HPDE6-E6E7 (cell line): ENCODE measurements at regions not wholly inside any gene's neighbourhood (a gene's known extent, or its start where the extent isn't known, plus 50 kb on each side); places are given as distances from the start of the nearest gene placed in this dataset.
"Not testable (repeated sequence)": the region's sequence is repeated elsewhere in the genome, so short reads cannot be mapped to it uniquely, and the experiment has no call there.

Source experiments
- DNase-seq: peaks from one replicate; pipeline ENCODE4 v3.0.0; 2011; ENCODE audit warnings: missing footprints; ENCODE audit errors: extremely low spot score

DNA sequence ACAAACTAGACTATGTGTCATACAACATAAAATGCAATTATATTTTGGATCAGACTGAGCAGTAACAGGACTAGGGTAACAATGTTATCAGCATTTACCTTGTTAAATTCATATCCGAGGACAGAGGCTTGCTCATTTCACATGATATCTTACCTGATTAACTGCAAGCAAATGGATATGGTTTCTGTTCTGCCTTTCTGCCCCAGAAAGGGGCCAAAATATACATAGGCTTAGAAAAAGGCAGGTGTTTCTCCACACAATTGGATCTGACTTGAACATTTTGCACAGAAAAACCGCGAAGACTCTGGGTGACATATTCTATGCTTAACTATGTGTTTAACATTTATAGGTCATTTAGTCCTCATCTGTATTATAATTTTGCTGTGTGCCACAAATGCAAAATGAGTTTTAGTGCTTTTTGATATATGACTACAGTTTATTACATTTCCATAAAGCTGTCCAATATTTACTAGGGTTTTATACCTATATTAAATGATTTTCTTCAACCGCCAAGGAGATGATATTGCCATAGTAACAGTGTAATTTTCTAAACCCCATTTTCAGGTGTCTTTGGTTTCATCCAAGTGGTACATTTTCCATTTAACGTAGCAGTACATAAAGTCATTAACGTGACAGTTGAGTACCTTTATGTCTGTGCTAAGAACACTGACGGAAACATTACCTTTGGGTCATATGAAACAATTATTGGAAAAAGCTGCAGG, 249.3 kb upstream of the KRR1 start:
- DNase-seq = no peak

DNA sequence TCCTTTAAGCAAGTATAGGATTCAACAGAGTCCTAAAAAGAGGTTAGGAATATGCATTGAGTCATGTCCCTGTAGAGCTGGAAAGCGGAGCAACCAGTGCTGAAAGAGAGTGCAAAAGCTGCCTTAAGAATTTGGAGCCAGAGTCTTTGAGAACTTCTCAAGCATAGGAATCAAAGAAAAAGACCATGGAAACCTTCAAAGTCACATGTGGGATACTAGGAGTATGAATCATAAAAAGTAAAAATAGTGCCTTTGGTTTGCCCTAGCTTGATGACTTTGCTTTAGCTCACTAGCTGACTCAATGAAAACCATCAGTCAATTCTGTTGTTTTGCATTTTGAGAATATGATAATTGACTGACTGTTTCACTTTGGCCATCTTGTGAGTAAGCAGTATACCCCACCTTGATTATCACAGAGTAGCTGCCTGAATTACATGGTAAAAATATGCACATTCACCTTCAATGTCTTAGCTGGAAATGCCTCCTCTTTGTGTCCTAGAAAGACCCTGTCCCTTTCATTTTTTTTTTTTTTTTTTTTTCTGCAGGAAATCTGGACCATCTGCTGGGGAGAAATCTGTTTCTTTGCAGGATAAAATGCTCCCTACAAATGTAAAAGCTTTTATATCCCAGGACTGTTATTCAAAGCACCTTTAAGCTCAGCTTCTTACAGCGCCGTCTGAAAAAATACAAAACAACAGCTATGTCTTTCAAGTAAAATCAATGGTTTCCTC, 248.6 kb upstream of the KRR1 start:
- DNase-seq = peak; percentile 53

DNA sequence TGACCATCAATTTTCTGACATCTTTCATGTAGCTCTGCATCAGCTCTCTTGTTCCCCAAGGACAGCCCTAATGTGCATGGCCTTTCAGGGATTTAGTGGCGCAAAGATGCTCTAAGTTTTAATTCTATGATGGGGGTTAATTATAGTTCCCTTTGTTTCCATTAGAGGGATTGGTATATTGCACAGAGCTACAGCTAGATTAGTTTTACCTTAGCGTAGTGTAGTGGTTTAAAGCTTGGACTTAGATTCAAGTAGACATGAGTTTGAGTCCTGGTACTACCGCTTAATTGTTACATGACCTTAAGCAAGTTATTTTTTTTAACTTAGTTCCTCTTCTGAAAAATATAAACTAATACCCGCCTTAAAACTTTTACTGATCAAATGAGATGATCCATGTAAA, 247.8 kb upstream of the KRR1 start:
- DNase-seq = no peak

DNA sequence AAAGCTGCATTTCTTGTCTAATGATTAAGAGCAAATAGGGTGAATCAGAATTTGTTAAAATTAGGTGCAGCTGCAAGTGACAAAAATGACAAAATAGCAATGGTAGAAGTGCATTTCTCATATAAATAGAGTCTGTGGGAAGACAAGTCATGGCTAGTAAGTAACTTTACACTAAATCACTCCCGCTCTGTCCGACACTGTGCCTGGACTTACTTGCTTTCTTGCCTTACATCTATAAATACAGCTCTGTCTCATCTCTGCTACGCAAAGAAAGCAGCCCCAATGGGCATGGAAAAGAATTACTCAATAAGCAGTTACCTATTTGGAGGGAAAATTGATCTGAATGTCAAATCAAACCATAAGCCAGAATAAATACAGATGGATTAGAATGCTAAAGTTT, 245.4 kb upstream of the KRR1 start:
- peak; percentile 17 for DNase-seq

DNA sequence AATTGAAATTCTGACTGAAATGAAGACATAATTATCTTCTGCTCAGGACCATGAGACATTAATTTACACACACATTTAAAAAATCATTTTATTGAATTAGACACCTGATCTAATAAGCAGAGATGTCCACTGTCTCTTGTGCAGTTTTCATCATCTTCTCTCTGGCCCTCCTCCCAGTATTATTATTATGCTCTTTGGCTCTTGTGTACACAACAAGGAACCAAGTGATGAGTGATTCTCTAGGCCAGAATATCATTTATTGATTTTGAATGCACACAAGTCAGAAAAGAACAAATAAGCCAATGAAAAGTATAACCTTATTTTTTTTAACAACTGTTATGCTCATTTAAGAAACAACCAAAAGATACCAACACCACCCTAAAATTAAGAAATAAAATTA, 244.7 kb upstream of the KRR1 start:
- DNase-seq = no peak

DNA sequence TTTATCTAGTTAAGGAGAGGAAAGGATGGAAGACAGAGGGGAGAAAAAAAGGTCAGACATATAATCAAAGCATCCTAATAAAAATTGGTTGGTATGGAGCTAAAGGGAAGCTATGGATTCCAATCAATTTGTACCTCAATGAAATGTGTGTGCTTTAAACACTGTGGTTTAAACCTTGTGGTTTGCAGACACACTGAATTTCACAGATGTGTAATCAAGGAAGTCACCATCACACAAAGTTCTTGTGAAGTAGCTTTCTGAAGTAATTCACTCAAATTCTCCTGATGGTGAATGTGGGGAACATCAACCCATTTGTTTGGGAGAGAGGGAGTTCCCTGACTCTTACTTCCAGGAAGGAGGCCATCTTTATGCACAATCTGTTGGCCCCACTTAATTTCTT, 243.3 kb upstream of the KRR1 start:
- no peak for DNase-seq

DNA sequence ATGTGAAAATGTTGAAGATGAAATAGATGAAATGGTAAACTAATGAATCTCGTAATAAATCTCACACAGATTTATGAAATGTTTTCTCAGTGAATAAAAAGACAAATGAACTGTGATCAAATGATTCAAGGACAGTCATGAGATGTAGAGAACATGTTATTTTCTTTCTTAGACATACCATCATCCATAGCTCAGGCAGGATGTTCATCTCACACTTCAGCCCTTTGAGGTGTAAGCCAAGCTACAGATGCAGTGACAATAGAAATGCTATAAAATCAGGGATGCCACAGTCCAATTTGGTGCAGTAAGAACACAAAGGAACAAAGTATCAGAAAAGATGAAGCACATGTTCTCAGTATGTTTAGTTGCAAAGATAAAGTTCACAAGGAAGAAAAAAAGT, 242.7 kb upstream of the KRR1 start:
- no peak for DNase-seq

DNA sequence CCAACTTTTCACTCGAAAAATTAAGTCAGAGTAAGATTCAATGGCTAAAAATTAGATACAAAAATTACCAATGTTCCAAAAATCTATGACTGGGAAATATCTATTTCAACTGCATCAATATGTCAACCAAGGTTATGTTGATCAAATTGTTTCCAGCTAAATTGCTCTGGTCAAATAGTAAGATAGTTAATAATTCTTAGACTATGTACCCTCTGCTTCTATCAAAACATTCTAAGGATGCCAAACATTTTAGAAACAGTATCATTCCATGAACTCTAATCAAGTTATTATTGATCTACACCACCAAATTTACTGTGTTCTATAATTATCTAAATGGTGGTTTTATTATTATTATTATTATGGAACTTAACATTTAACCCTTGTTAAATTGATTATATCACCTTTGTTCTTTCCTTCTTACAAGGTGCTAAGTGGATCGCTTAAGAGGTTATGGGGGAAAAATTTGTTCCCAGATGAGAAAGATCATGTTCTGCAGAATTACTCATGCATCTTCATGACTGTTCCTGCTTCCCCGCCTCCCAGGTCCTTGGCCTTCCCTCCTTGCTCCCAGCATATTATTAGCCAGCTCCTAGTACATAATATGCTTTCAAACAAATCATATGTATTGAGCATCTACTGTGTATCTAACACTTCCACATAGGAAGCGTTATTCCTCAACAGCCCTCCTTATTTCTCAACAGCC, 240.5 kb upstream of the KRR1 start:
- DNase-seq = no peak

DNA sequence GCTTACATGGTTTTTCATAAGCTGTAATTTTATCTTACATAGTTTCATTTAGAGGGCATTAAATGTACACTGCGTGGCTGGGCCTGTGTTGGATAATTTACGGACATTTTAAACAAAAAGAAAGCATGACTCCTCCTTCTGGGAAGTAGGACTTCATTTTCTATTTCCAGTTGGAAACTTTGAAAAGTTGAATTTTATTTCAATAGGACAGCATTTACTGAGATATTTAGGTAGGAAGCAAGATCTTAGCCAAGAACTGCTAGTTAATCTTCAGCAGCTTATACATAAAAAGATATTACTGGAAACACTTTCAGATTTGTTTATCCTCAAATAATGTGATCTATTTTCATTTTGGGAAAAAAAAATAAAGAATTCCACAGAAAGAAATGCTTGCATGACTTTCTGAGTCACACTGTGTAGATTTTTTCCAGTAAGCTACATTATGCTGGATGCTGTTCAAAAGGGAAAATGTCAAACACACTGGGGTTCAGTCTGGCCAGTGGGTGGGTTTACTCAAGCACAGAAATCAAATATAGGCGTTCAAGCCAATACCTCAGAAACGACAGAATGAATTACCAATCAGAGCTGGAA, 239.4 kb upstream of the KRR1 start:
- DNase-seq = no peak

DNA sequence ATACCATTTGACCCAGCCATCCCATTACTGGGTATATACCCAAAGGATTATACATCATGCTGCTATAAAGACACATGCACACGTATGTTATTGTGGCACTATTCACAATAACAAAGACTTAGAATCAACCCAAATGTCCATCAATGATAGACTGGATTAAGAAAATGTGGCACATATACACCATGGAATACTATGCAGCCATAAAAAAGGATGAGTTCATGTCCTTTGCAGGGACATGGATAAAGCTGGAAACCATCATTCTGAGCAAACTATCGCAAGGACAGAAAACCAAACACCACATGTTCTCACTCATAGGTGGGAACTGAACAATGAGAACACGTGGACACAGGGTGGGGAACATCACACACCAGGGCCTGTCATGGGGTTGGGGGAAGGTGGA, 237.6 kb upstream of the KRR1 start:
- DNase-seq = not testable (repeated sequence)

DNA sequence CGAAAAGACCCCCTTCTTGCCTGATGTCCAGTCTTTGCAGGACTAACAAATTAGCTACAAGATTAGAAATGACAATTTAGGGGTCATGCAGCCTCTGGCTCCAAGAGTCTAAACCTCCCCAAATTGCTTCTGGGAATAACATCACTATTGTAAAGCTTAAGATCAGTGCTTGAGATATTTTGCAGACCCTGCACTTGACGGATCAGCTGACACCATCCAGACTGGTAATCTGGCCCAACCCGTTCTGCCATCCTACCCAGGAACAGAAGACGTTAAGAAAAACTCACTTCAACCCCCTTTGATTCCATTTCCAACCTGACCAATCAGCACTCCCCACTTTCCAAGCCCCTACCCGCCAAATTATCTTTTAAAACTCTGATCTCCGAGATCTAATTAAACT, 236.7 kb upstream of the KRR1 start:
- no peak for DNase-seq

DNA sequence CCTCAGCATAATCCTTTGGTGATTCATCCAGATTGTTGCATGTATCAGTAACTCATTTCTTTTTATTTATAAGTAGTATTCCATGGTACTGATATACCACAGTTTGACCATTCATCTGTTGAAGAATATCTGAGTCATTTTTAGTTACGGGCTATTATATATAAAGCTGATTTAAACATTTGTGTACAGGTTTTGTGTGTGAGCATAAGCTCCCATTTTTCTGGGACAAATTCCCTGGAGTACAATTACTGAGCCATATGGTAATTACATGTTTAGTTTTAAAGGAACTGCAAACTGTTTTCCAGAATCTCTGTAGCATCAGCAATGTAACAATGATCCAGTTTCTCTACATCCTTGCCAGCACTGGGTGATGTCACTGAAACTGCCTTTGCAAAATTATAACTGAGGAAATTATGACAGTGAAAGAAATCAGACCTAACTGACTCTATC, 236.2 kb upstream of the KRR1 start:
- no peak for DNase-seq

DNA sequence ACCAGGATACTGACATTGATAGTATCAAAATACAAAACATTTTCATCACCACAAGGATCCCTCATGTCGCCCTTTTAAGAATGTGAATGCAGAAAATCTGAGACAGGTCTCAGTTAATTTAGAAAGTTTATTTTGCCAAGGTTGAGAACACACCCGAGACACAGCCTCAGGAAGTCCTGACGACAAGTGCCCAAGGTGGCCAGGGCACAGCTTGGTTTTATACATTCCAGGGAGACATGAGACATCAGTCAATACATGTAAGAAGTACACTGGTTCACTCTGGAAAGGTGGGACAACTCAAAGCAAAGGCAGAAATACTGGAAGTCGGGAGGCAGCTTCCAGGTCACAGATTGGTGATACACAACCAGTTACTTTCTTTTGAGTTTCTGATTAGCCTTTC, 235.2 kb upstream of the KRR1 start:
- DNase-seq = no peak

DNA sequence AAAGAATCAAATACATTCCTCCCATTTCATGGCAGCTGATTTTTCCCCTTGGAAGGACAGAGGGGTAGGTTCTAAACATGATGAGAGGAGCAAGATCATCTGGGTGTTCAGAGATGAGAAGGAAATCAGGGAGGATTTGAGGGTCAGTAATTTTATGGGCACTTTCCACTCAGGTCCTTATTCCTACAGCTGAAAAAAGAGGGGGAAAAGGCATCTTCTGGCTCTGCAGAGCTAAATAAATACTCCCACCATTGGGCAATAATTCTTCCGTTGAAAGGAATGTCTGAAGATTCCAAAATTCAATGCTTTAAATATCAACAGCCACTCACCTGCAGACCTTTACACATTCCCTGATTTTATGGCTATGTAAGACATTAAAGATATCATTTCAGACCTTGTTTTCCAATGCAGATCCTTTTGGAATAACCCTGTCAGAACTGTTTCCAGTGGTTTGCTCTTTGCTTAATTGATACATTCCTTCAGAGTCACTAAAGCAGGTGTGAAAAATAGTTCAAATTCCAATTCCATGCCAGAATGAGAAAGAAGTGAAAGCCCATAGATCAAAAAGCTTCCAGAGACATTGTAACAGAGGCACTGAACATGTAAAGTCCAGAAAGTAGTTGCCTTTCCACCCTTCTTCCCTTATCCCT, 233.3 kb upstream of the KRR1 start:
- DNase-seq = no peak

DNA sequence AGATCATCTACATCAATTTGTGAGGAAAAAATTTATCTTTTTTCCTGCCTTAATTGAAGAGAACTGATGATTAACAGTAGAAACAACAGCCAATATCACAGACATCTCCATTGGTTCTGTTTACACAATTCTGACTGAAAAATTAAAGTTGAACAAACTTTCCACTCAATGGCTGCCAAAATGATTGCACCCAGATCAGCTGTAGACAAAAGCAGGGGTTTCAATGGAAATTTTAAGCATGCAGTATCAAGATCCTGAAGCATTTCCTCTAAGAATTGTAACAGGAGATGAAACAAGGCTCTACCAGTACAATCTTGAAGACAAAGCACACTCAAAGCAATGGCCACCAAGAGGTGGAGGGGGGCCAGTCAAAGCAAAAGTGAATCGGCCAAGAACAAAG, 231.6 kb upstream of the KRR1 start:
- DNase-seq = no peak

DNA sequence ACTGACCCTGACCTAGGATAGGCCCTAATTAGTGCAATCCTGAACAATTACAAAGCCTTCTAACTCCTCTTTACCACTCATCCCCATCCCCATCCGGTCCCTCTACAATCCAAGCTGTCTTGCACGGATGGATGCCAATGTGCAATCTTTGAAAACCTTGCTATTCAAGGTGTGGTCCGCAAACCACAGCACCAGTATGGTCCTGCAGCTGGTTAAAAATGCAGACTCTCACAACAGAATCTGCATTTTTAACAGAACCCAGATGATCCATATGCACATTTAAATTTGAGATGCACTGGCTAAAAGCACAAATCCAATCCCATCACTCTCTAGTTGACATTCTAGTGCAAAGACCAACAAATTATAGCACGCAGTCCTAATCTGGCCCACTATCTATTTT, 230.6 kb upstream of the KRR1 start:
- no peak for DNase-seq

DNA sequence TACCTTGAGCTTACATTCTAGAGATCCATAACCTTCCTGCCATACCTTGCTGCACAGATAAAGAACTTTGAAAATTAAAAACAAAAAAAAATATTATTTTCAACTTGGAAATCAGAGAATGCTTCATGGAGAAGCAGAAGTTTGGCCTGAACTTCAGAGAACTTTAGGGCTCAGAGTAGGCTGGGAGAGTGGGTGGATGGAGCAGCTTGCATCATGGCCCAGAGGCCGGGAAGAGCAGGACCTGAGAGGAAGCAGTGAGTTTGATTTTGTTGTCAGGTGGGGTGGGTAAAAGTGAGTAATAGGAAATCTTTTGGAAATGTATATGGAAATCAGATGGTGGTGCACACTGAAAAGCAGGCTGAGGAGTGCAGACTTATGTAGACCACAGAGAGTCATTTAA, 228.5 kb upstream of the KRR1 start:
- no peak for DNase-seq

DNA sequence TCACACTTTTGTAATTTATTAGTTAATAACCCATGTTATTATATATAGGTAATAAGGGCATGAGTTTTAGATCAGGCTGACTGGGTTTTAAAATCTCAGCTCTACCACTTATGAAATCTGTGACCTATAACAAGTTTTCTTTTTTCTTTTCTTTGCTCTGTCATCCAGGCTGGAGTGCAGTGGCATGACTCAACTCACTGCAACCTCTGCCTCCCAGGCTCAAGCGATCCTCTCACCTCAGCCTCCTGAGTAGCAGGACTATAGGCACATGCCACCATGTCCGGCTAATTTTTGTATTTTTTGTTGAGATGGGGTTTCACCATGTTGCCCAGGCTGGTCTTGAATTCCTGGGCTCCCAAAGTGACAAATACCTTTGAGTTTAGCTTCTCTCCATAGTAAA, 227.7 kb upstream of the KRR1 start:
- not testable (repeated sequence) for DNase-seq

DNA sequence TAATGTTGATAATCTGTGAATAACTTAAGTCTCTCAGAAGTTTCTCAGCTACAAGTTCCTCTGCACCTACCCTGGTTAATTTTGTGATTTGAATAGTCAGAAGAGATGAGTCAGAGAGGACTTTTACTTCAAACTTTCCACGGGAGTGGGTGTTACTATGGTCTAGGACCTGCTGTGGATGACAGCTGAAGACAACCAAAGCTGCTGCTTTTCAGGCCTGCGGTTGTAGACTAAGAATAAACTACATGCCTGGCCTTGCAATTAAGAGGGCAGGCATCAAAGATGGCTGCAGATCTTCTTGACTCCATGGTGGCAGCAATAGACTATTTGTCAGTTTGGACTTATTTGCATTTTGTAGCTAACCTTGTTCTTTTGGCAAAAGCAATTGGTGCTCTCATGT, 227.1 kb upstream of the KRR1 start:
- no peak for DNase-seq

DNA sequence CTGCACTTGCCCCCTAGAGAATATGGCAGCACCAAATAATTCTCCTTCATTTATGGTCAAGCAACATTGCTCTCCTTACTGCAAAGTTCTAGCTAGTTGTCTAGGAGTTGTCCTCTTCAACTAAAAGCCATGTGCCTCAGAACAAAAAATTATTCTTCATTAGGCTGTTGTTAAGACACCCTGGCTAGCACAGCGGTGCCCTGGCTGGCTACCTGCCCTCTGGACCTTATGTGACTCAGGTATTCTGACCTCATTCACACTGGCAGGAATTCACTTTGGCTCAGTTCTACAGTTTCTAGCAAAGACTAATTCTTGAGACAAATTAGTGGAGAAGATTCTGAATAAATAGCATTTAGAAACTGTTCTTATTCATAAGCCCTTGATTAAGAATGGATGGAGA, 224.4 kb upstream of the KRR1 start:
- no peak for DNase-seq

DNA sequence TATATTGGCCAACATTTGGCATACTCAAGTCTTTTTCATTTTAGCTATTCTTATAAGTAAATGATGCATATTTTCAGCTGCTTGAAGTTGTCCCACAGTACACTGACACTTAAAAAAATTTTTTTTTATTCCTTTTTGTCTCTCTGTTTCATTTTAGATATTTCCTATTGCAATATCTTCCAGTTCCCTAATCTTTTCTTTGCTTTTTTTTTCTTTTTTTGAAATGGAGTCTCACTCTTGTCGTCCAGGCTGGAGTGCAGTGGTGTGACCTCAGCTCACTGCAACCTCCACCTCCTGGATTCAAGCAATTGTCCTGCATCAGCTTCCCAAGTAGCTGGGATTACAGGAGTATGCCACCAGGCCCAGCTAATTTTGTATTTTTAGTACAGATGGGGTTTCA, 217.4 kb upstream of the KRR1 start:
- DNase-seq = no peak

DNA sequence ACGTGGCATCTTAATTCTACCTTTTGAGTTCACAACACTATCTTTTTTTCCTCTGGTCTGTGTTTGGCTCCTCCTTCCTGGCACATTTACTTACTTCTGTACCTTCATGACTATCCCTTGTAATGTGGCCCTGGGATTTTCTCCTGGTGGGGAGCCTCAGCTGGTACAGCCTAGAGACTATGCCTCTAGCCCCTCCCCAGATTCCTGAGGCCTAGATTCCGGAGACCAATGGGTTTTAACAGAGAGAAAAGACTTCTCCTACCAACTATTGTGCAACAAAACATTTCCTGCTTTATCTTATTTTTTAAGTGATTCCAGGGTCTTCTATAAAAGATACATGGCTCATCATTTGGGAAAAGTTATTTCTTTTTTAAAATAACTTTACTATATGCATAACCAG, 216.2 kb upstream of the KRR1 start:
- no peak for DNase-seq
